ENCODE measurements at regions not wholly inside any gene's neighbourhood (a gene's known extent, or its start where the extent isn't known, plus 50 kb on each side); places are given as distances from the start of the nearest gene placed in this dataset.

GRCh38 chr5:174295702-174296436 lies 250.4 kb downstream of the NSG2 start:
- H3K4me1 ChIP-seq (ENCODE audit: control insufficient read depth in 4 of 4, insufficient read depth in 4 of 4, low read length in 3 of 4) = no peaks in the 10 kb centered on the region
- WGBS = 70% methylated on average over 8 of the region's 8 CpGs
- H3K9me3 ChIP-seq (ENCODE audit: control insufficient read depth in 4 of 4, low read length in 3 of 4) = no peaks in the 10 kb centered on the region
- no peak for DNase-seq (ENCODE audit: low spot score)
- no peak overlapping the region for H3K27ac ChIP-seq (ENCODE audit: low read depth in 1 of 2, low read length in 2 of 2)
- H3K27me3 ChIP-seq (ENCODE audit: control insufficient read depth in 4 of 4, insufficient read depth in 4 of 4, low read length in 3 of 4) = no peaks in the 10 kb centered on the region
- no peak overlapping the region for H3K4me3 ChIP-seq (ENCODE audit: low read depth in 1 of 3, low read length in 3 of 3)
- no peaks in the 10 kb centered on the region for H3K36me3 ChIP-seq (ENCODE audit: control insufficient read depth in 4 of 4, insufficient read depth in 3 of 4, low read depth in 1 of 4, low read length in 3 of 4)
- TF ChIP-seq ATF3 (IDR thresholded peaks at IDR 0.05) = no peak
- TF ChIP-seq FOXA2 (IDR thresholded peaks at IDR 0.05) = no peak
- no peak for TF ChIP-seq RAD21 (IDR thresholded peaks at IDR 0.05)
- no peak for TF ChIP-seq MAX (IDR thresholded peaks at IDR 0.05)
- no peak for TF ChIP-seq GABPA (IDR thresholded peaks at IDR 0.05 in 1 of 2, conservative IDR thresholded peaks at IDR 0.05 in 1 of 2)
- no peak for TF ChIP-seq EGR1 (IDR thresholded peaks at IDR 0.05; ENCODE audit: low read depth in 2 of 2)
- no peak for TF ChIP-seq JUND (IDR thresholded peaks at IDR 0.05)
- no peak for TF ChIP-seq HNF4G (IDR thresholded peaks at IDR 0.05)
- TF ChIP-seq RXRA (IDR thresholded peaks at IDR 0.05) = no peak
- no peak for TF ChIP-seq SP1 (IDR thresholded peaks at IDR 0.05)
- TF ChIP-seq HNF4A (conservative IDR thresholded peaks at IDR 0.05) = no peak
- TF ChIP-seq ZBTB33 (IDR thresholded peaks at IDR 0.05) = no peak
- TF ChIP-seq NR2F2 (IDR thresholded peaks at IDR 0.05) = no peak
- no peak for TF ChIP-seq CTCF (IDR thresholded peaks at IDR 0.05; ENCODE audit: low read depth, low read length, missing input control)
- no peak for TF ChIP-seq REST (IDR thresholded peaks at IDR 0.05)
- no peak for TF ChIP-seq YY1 (IDR thresholded peaks at IDR 0.05)
- TF ChIP-seq TAF1 (conservative IDR thresholded peaks at IDR 0.05) = no peak
- TF ChIP-seq FOXA1 (IDR thresholded peaks at IDR 0.05) = no peak
- no peak overlapping the region for H3K9ac ChIP-seq (ENCODE audit: low read depth in 1 of 2, low read length in 2 of 2)
